Stomach smooth muscle (tissue), 2 donors: ENCODE measurements at regions not wholly inside any gene's neighbourhood (a gene's known extent, or its start where the extent isn't known, plus 50 kb on each side); places are given as distances from the start of the nearest gene placed in this dataset.
"Not testable (repeated sequence)": the region's sequence is repeated elsewhere in the genome, so short reads cannot be mapped to it uniquely, and the experiment has no call there.

ENCODE experiments used
- H3K27ac ChIP-seq: one replicate; pipeline ENCODE4 v1.7.0; 2013; ENCODE audit warnings: mild to moderate bottlenecking, low read length, inconsistent platforms
- H3K27me3 ChIP-seq, 2 donors: one replicate each; pipeline ENCODE4 v1.7.0; 2013; ENCODE audit warnings: low read length in 2 of 2; ENCODE audit not compliant: insufficient read depth in 2 of 2, control insufficient read depth in 1 of 2
- H3K36me3 ChIP-seq, 2 donors: one replicate each; pipeline ENCODE4 v1.7.0; 2013; ENCODE audit warnings: low read length in 2 of 2; ENCODE audit not compliant: control insufficient read depth in 2 of 2, insufficient read depth in 2 of 2
- H3K4me1 ChIP-seq: one replicate; pipeline ENCODE4 v1.7.0; 2013; ENCODE audit warnings: low read length; ENCODE audit not compliant: control insufficient read depth, insufficient read depth
- H3K4me3 ChIP-seq, 2 donors: one replicate each; pipeline ENCODE4 v1.7.0; 2013; ENCODE audit warnings: low read length in 2 of 2
- H3K9ac ChIP-seq, 2 donors: one replicate each; pipeline ENCODE4 v1.7.0; 2013; ENCODE audit warnings: low read length in 2 of 2, mild to moderate bottlenecking in 1 of 2
- H3K9me3 ChIP-seq, 2 donors: one replicate each; pipeline ENCODE4 v1.7.0; 2013; ENCODE audit warnings: low read length in 2 of 2; ENCODE audit not compliant: control insufficient read depth in 2 of 2
- donor health status: healthy.
- donor health status: Pancreatic carcinoma.

DNA sequence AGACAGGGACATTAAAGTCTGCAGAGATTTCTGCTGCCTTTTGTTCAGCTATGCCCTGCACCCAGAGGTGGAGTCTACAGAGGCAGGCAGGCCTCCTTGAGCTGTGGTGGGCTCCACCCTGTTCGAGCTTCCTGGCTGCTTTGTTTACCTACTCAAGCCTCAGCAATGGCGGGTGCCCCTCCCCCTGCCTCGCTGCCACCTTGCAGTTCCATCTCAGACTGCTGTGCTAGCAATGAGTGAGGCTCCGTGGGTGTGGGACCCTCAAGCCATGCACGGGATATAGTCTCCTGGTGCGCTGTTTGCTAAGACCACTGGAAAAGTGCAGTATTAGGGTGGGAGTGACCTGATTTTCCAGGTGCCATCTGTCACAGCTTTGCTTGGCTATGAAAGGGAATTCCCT, 125.4 kb upstream of the FOXG1 start:
- not testable (repeated sequence) for H3K27me3 ChIP-seq, H3K9ac ChIP-seq, H3K36me3 ChIP-seq, H3K27ac ChIP-seq, H3K4me3 ChIP-seq, H3K4me1 ChIP-seq, H3K9me3 ChIP-seq

DNA sequence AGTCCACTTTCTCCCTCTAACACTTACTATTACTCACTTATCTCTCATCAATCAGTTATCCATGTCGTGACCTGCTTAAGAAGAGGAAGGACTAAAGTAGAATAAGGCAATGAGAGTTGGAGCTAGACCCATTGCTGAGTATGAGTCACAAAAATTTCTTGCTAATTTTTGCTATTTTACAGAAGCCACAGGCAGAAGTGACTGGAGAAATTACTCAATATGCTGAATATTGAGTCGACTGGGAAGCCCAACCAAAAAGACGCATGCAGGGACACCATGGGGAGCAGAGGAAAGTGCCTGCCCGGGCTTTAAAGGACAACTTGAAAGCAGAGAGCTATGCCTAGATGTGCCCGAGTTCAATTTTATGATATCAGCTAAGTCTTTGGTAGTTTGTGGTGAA, 115.4 kb upstream of the FOXG1 start:
- H3K27ac ChIP-seq = no peak overlapping the region
- no peaks in the 10 kb centered on the region for H3K4me1 ChIP-seq
- H3K9ac ChIP-seq = no peak overlapping the region
- H3K9me3 ChIP-seq = no peaks in the 10 kb centered on the region
- H3K4me3 ChIP-seq = no peak overlapping the region
- H3K27me3 ChIP-seq = no peaks in the 10 kb centered on the region
- H3K36me3 ChIP-seq = no peaks in the 10 kb centered on the region

DNA sequence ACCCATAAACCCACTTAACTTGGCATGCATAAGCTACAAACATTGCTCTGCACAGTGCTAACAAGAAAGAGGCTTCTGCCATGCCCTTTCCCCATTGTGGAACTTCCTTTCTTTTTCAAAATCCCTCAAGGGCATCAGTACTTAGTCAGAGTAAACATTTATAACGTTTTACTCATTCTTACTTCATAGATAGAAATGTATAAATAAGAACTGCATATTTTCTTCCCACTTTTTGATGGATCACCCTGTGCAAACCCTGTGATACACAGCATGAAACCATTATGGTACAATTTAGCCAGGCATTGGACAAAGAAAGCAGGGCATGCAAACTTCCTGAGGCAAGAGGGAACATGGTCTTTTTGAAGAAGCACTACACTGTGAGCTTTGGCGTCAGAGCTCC, 113.8 kb upstream of the FOXG1 start:
- H3K36me3 ChIP-seq = no peaks in the 10 kb centered on the region
- no peak overlapping the region for H3K27ac ChIP-seq
- no peaks in the 10 kb centered on the region for H3K9me3 ChIP-seq
- no peaks in the 10 kb centered on the region for H3K27me3 ChIP-seq
- H3K4me1 ChIP-seq = no peaks in the 10 kb centered on the region
- H3K9ac ChIP-seq = no peak overlapping the region
- no peak overlapping the region for H3K4me3 ChIP-seq

DNA sequence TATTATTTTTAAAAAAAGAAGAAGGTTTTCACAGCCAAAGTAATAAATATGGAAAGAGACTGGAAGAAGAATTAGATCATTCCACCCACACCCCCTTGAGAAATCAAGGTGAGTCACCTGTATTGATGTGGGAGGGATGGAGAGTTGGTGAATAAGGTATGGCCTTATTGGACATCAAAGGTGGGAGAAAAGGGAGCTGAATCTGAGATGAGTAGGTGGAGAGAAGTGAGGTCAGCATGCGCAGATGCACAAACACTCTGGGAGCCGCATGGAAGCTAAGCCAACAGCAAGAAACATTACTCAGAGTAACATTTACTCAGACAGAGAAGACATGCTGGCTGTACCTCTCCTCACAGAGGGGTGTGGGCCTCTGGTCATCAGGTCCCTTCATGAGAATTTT, 113.1 kb upstream of the FOXG1 start:
- Histone ChIP-seq H3K9ac (no peak overlapping the region), H3K27me3 (no peaks in the 10 kb centered on the region)

DNA sequence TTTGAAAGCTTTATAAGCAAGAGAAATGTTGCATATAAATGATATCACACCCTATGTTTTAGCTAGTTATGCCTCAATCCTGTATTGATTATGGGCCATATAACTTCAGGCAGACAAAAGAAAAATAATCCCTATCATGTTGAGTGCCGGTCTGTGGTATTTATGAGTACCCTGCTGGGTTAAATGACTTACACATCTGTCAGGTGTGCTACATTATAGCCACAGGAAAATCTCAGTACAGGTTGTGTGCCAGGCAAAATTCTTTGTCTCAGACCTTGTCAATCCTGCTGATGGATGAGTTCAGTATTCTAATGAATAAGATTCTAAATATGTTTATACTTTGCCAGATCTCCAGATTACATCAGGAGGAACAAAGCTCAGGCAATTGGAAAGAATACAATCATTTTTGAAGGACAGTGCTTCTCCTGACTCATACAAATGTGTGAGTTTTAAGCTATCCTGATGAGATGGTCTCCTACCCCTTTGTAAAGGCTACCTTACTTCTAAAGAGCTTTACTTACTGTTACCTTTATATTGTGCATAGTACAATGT, 109.8 kb upstream of the FOXG1 start:
- no peaks in the 10 kb centered on the region for H3K27me3 ChIP-seq
- H3K9me3 ChIP-seq = no peaks in the 10 kb centered on the region
- H3K36me3 ChIP-seq = no peaks in the 10 kb centered on the region
- no peak overlapping the region for H3K4me3 ChIP-seq
- no peak overlapping the region for H3K27ac ChIP-seq
- H3K4me1 ChIP-seq = no peaks in the 10 kb centered on the region
- no peak overlapping the region for H3K9ac ChIP-seq

More for the DNA sequence above, 113.1 kb upstream of the FOXG1 start:
- Histone ChIP-seq H3K27ac (no peak overlapping the region), H3K9me3 (no peaks in the 10 kb centered on the region), H3K4me1 (no peaks in the 10 kb centered on the region), H3K36me3 (no peaks in the 10 kb centered on the region), H3K4me3 (no peak overlapping the region)

DNA sequence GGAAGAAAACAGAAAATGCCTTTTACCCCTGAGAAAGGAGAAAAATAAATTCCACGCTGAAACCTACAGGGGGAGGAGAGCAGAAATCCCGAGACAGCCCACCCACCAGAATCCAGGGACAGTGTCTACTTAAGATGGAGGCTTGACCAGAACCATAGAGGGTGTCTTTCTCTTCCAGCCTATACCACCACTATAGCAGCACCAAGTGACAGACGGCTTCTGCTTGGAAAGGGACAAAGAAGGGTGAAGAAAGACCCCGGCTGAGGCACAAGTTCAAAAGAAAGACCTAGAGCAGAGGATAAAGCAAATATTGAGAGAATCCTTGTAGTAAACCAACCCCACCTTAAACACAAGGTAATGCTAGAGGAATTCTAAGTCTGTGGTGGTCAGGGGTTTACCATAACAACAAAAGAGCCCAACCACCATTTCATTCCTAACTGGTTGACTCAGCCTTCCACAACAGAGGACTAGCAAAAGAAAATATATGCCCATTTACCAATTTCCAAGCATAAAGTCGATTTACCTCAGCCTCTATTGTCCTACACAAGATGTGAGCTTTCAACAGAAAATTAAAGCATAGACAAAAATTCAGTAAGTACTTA, 105.3 kb upstream of the FOXG1 start:
- H3K4me1 ChIP-seq = no peaks in the 10 kb centered on the region
- no peaks in the 10 kb centered on the region for H3K36me3 ChIP-seq
- no peaks in the 10 kb centered on the region for H3K9me3 ChIP-seq
- H3K27me3 ChIP-seq = no peaks in the 10 kb centered on the region
- no peak overlapping the region for H3K27ac ChIP-seq
- H3K9ac ChIP-seq = no peak overlapping the region
- no peak overlapping the region for H3K4me3 ChIP-seq

DNA sequence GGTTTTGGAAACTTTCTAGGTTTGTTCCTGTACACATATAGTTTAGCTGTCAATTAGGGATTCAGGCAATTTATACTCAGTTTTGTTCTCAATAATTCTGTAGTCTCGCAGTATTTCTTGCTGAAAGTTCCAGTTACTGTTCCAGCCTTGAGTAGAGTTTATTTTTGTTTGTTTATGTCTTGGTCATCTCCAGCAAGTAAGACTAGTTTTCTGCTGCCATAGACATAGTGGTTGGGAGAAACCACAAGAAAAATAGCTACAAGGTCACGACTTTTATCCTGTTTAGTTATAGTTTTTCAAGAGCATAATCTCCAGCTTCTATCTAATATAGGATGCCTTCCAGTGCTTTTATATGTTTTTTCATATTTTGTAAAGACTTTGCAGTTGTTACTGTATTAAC, 99.6 kb upstream of the FOXG1 start:
- H3K36me3 ChIP-seq = no peaks in the 10 kb centered on the region

DNA sequence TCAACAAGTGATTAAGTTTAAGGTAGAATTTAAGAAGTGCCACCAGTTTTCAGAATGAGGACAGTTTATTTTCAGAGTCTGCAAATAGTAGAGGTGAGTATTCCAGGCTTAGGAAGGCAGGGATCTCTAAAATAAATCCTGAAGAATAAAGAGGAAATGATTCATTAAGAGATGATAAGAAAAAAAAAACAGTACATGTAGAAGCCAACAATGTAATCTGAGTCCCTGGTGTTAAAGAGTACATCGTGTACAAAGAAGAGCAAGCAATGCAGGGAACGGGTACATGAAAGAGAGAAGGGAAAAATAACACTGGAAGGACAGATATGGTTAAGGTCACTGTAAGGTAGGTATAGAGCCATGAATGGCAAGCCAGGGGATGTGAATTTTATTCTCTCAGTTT, 95.2 kb upstream of the FOXG1 start:
- no peak overlapping the region for H3K9ac ChIP-seq
- H3K27me3 ChIP-seq = no peaks in the 10 kb centered on the region
- no peak overlapping the region for H3K27ac ChIP-seq
- H3K4me3 ChIP-seq = no peak overlapping the region
- no peaks in the 10 kb centered on the region for H3K4me1 ChIP-seq
- H3K36me3 ChIP-seq = no peaks in the 10 kb centered on the region
- H3K9me3 ChIP-seq = no peaks in the 10 kb centered on the region

More for the DNA sequence above, 99.6 kb upstream of the FOXG1 start:
- Histone ChIP-seq H3K27me3 (no peaks in the 10 kb centered on the region), H3K4me1 (no peaks in the 10 kb centered on the region), H3K27ac (no peak overlapping the region), H3K9ac (no peak overlapping the region), H3K9me3 (no peaks in the 10 kb centered on the region), H3K4me3 (no peak overlapping the region)

DNA sequence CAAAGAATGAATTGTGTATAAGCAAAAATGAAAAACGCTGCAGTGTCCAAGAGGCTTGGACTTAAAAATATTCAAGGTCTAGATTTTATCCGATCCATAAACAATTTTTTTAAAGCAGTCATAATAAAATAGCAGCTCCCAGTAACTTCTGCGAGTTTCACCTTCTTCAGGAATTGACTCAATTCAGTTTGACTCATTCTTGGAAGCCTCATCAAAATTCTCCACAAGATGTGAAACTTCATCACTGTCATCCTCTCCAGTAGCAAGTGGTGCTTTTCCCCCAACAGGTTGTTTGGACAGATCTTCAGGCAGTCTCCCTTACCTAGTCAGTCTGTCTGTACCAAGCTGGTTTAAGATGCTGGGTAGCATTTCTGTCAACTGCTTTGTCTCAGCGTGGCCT, 93.5 kb upstream of the FOXG1 start:
- Histone ChIP-seq H3K36me3 (no peaks in the 10 kb centered on the region), H3K9ac (no peak overlapping the region)

DNA sequence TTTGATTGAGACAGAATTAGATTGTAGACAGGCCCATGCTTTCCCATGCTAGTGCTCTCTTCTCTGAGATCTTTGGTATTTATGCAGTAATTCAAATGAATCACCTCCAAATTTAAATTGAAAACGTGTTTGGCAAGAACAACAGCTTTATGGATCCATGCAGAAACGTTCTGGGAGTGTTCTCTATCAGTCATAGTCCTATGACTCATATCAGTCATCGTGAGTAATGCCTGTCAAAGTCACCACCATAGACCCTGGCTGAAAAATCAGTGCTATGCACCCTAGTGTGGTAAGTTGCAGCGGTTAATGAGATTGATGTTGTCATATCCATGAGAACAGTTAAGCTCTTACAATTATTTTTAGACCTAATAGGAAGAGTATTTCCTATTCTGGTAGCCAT, 90.1 kb upstream of the FOXG1 start:
- H3K36me3 ChIP-seq = no peaks in the 10 kb centered on the region
- H3K4me1 ChIP-seq = no peaks in the 10 kb centered on the region
- no peaks in the 10 kb centered on the region for H3K9me3 ChIP-seq
- no peaks in the 10 kb centered on the region for H3K27me3 ChIP-seq
- H3K4me3 ChIP-seq = no peak overlapping the region
- no peak overlapping the region for H3K27ac ChIP-seq
- no peak overlapping the region for H3K9ac ChIP-seq

More for the DNA sequence above, 93.5 kb upstream of the FOXG1 start:
- Histone ChIP-seq H3K27me3 (no peaks in the 10 kb centered on the region), H3K4me1 (no peaks in the 10 kb centered on the region), H3K9me3 (no peaks in the 10 kb centered on the region), H3K4me3 (no peak overlapping the region), H3K27ac (no peak overlapping the region)

DNA sequence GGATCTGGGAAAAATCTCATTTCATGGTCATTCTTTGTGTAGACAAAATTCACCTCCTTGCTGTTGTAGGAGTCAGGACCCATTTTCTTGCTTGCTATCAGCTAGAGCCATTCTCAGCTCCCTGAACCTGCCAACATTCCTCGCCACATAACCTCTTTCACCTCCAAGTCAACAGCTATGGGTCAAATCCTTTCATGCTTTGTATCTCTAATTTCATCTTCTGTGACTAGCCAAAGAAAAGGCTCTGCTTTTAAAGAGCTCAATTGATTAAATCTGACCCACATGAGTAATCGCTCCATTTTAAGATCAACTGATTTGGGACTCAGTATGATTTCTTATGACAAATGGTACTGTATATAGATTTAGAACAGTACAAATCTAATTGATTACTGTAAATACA, 89.2 kb upstream of the FOXG1 start:
- H3K27ac ChIP-seq = no peak overlapping the region
- no peak overlapping the region for H3K4me3 ChIP-seq
- no peaks in the 10 kb centered on the region for H3K27me3 ChIP-seq
- no peaks in the 10 kb centered on the region for H3K9me3 ChIP-seq
- no peaks in the 10 kb centered on the region for H3K4me1 ChIP-seq
- no peak overlapping the region for H3K9ac ChIP-seq
- no peaks in the 10 kb centered on the region for H3K36me3 ChIP-seq
